ENCODE measurements at regions not wholly inside any gene's neighbourhood (a gene's known extent, or its start where the extent isn't known, plus 50 kb on each side); places are given as distances from the start of the nearest gene placed in this dataset.

DNA sequence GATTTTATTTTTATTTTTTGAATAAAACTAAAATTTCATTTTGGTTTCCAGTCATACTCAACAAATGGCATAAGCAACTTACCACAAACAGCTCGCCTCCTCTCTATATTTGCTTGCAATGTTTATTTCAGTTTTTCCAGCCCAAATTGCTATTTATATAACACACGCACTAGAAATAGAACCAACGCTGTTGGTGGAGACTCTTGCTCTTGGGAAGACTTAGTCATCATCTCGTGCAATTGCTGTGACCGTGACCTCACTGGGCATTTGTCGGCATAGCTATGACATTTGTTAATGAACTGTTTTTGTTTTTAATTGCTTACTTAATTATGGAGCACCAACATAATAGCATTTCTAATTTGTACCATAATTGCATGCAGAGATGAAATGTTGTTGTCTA lies 153.1 kb upstream of the OTX2 start:
- TF ChIP-seq EP300 (IDR thresholded peaks at IDR 0.05) (no peak), POLR2AphosphoS5 (IDR thresholded peaks at IDR 0.05) (no peak)
- TF ChIP-seq, protein P1, sequence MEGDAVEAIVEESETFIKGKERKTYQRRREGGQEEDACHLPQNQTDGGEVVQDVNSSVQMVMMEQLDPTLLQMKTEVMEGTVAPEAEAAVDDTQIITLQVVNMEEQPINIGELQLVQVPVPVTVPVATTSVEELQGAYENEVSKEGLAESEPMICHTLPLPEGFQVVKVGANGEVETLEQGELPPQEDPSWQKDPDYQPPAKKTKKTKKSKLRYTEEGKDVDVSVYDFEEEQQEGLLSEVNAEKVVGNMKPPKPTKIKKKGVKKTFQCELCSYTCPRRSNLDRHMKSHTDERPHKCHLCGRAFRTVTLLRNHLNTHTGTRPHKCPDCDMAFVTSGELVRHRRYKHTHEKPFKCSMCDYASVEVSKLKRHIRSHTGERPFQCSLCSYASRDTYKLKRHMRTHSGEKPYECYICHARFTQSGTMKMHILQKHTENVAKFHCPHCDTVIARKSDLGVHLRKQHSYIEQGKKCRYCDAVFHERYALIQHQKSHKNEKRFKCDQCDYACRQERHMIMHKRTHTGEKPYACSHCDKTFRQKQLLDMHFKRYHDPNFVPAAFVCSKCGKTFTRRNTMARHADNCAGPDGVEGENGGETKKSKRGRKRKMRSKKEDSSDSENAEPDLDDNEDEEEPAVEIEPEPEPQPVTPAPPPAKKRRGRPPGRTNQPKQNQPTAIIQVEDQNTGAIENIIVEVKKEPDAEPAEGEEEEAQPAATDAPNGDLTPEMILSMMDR (IDR thresholded peaks at IDR 0.05) = no peak
